Stimulated activated CD8-positive, alpha-beta memory T cell treated with anti-CD3 and anti-CD28 coated beads, Interleukin-12 subunit alpha, Interleukin-12 subunit beta, amount 100 ng/mL, for 1 hour (primary cell): ENCODE measurements at regions not wholly inside any gene's neighbourhood (a gene's known extent, or its start where the extent isn't known, plus 50 kb on each side); places are given as distances from the start of the nearest gene placed in this dataset.

ENCODE experiments used
- DNase-seq: peaks from one replicate; pipeline ENCODE4 v3.0.0-alpha.2; 2020; ENCODE audit warnings: low read depth

GRCh38 chr1:13970631-13971247, 270.8 kb downstream of the PRDM2 start:
- DNase-seq = no peak

DNA sequence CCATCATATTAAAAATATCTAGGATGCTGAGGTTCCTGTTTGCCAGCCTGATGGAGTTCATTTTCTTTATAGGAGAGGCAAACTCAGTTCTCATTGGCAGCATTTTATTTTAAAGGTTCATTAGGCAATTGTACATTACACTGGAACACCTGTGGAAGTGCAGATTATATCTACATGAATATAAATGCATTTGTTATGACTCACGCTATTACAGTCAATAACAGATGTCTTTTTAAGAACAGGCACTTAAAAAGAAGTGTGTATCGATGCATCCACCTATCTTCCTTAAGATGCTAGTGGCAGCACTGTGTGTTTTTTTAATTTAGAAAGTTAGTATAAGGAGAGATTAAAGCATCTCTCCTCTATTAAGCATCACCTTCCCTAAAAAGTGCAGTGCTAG, 276.5 kb downstream of the PRDM2 start:
- DNase-seq = no peak

- no peak for DNase-seq
Measured at GRCh38 chr1:13981142-13981541, 281.2 kb downstream of the PRDM2 start.

GRCh38 chr1:13983393-13983792, 283.4 kb downstream of the PRDM2 start:
- DNase-seq = no peak

DNA sequence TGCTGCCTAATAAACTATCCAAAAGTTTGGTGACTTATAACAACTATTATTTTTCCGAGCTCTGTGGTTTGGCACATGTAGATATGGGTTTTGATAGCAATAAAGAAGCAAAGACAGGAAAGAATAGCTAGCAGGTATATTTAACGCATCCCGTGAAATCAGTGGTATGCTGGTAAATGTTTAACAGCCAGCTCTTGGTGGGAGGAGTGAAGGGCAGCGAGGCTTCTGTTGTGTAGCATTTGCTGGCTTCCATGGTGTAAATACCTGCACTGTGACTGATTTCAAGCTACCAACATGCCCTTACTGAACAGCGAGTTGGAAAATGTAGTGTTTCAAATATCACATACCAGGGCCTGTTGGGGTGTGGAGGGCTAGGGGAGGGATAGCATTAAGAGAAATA, 291.0 kb downstream of the PRDM2 start:
- no peak for DNase-seq

DNA sequence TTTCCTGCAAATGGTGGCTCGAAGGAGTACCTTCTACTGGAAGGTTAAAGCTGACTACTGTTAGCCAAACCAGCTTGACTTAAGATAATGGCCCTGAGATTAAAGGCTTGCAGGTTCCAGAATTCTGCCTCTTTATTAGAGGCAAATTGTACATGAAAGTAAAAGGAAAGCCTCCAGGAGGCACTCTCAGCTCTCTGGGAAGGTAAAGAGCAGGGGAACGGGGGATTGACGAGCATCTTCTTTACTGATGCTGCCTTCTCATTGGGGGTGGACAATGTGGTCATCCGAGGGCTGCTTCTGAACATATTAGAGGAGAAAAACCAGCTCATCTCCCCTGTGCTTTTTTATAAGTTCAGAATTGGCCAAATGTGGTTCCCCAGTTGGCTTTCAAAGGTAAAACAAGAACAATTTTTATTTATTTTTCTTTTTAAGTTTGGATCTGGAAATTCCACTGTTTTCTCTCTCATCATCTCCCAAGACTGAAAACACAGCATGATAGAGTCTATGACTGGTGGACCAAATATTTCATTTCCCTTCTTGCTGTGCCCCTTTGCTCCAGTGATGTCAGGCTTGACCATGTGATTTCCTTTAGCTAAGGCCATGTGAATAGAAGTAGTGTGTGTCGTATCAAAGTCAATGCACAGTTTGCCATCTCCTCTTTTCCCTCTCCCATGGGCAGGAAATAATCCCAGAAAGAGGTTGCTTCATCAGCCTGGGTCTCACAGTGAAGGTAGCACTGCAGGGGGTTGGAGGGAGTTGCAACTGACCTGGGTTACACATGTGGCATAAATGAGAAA, 292.7 kb downstream of the PRDM2 start:
- no peak for DNase-seq

DNA sequence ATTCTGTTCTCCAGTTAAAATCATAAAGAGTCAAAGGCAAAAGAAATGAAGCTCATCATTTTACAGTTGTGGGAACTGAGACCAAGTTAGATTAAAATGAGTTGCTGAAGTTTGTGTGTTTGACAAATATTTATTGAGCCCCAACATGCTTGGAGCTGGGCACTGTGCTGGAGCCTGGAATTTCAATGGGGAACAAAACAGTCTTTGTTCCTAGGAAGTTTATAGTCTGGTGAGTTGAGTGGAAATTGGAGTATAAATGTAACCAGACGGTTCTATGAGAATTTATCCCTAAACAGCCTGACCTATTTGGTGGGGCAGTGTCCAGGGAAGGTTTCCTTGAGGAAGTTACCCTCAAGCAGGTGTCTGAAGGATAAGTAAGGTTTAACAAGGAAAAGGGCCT, 294.4 kb downstream of the PRDM2 start:
- DNase-seq = no peak

- no peak for DNase-seq
Measured at GRCh38 chr1:13996334-13996733, 296.3 kb downstream of the PRDM2 start.

GRCh38 chr1:14003552-14003951, 303.6 kb downstream of the PRDM2 start:
- DNase-seq = no peak

GRCh38 chr1:14009582-14009981, 309.6 kb downstream of the PRDM2 start:
- no peak for DNase-seq

- DNase-seq = no peak
Measured at GRCh38 chr1:14010476-14010875, 310.5 kb downstream of the PRDM2 start.

DNA sequence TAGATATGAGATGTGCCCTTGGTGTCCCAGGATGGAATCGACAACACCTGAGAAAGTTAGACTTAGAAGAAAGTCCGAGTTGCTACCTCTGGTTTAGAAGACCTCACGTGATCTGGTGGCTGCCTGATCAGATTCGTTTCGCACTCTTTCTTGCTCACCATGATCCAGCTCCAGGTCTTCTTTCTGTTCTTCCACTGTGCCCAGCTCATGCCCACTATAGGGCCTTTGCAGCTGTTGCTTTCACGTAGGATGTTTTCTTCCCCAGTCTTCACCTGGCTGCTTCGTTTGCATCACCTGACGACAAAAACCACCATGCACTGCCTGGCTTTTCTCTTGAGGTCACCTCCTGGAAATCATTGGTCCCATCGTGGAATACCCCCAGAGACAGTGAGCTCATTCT, 311.1 kb downstream of the PRDM2 start:
- no peak for DNase-seq

DNA sequence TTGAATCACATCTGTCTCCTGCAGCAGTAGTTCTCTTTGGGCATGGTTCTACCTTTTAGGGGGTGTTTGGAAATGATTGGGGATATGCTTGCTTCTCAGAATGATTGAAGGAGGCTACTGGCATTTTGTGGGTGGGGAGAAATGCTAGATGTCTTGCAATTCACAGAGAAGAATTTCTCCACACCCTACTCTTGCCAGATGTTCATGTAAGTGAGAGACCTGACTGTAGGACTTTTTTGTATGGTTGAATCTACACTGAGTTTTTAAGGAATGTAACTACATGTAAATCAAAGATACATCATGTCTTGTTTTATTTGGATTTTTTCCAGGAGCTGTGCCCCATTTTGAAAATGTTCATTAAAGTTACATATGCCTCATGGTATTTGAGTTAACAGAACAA, 311.9 kb downstream of the PRDM2 start:
- DNase-seq = no peak

GRCh38 chr1:14014929-14015328, 314.9 kb downstream of the PRDM2 start:
- DNase-seq = no peak

DNA sequence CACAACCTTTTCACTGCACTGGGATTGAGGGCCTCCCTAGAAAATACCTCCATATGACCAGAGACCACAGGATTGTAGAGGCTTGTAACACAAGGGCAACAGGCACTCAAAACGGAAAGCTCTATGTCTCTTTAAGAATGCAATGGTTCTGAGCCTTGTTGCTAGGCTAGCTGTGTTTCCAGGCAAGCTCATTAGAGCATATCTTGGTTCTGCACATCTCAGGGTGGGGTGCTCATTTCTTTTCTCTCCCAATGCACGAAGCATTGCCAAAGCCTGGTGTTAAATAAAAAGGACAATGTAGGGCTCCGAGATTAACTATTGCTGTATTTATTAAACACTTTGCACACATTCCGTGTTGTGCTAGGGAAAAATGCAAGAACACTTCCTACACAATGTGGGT, 315.9 kb downstream of the PRDM2 start:
- no peak for DNase-seq

DNA sequence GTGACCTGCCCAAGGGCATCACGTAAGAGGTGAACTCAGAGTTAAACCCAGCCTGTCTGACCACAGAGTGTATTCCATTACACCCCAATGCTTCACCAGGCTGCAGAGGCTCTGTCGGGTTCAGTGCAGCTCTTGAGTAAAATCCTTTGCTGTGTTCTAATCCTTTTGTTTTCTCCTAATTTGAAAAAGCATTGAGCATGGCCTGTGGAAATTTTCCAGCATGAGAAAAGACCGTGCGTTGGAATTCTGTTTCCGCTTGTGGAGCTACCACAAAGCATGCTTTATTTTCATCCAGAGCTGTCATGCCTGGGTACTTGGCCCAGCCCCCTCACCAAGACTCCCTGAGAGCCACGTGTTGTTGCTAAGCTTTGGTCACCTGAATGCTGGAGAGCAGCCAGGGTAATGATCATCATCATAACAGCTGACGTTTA, 317.6 kb downstream of the PRDM2 start:
- DNase-seq = no peak

DNA sequence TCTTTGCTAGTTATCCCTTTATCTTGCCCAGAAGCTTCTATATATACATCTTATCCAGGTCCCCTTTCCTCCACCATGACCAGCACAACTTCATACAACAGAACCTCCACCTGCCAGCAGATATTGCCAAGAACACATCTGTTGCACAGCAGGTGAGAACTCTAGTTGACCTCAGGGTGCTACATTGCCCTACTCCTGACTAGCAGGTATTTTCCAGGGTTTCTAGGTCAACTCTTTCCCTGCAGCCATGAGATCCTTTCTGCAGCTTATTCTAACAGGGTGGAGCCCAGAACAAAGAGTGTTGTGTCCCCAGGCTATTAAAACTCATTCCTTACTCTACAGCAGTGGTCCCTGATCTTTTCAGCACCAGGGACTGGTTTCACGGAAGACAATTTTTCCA, 319.5 kb downstream of the PRDM2 start:
- no peak for DNase-seq

DNA sequence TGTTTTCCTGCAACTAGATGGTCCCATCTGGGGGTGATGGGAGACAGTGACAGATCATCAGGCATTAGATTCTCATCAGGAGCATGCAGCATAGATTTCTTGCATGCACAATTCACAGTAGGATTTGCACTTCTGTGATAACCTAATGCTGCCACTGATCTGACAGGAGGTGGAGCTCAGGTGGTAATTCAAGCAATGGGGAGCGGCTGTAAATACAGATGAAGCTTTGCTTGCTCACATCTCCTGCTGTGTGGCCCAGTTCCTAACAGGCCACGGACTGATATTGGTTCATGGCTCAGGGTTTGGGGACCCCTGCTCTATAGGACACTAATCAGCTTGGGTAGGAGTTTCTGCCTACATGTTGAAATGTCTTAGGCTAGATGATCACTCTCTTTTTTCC, 320.0 kb downstream of the PRDM2 start:
- DNase-seq = no peak

GRCh38 chr1:14027099-14027498, 327.1 kb downstream of the PRDM2 start:
- DNase-seq = no peak

- no peak for DNase-seq
Measured at GRCh38 chr1:14031461-14031860, 331.5 kb downstream of the PRDM2 start.

- DNase-seq = no peak
Measured at GRCh38 chr1:14034506-14034905, 334.5 kb downstream of the PRDM2 start.

GRCh38 chr1:14037101-14037847, 337.3 kb downstream of the PRDM2 start:
- no peak for DNase-seq
